CD4-positive, alpha-beta T cell treated with Interleukin-1 beta for 1 hour (primary cell): ENCODE measurements at regions not wholly inside any gene's neighbourhood (a gene's known extent, or its start where the extent isn't known, plus 50 kb on each side); places are given as distances from the start of the nearest gene placed in this dataset.
"Not testable (repeated sequence)": the region's sequence is repeated elsewhere in the genome, so short reads cannot be mapped to it uniquely, and the experiment has no call there.

Source experiments
- DNase-seq, 2 donors: peaks; one replicate each; pipeline ENCODE4 v3.0.0-alpha.2; 2020 to 2022

DNA sequence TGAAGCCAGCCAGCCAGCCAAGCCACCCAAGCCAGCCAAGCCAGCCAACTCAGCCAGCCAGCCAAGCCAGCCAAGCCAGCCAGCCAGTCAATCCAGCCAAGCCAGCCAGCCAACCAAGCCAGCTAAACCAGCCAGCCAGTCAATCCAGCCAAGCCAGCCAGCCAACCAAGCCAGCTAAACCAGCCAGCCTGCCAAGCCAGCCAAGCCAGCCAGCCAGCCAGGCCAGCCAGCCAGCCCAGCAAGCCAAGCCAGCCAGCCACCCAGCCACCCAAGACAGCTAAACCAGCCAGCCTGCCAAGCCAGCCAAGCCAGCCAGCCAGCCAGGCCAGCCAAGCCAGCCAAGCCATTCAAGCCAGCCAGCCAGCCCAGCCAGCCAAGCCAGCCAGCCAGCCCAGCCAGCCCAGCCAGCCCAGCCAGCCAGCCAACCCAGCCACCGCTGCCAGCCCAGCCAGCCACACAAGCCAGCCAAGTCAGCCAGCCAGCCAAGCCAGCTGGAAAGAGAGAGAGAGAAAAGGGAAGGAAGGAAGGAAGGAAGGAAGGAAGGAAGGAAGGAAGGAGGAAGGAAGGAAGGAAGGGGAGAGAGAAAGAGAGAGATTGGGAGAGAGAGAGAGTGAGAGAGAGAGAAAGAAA lies 1606.8 kb downstream of the RPIA start:
- DNase-seq: not testable (repeated sequence)

DNA sequence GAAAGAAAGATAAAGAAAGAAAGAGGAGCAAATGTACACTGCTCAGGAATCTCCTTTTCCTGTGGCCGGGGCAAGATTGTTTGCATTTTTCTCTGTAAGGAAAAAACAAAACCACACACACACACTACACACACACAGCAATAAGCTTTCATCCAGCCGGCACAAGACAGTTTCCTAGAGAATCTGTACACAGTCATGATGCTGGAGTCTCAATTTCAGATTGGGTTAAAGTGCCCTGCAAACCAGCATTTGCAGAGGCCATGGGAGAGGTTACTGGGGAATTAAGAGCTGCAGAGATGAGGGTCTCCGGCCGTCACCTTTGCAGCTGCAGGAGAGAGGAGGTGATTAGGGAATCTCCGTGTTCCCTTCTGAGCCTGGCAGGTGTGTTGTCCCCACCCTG lies 1607.5 kb downstream of the RPIA start:
- DNase-seq: not testable (repeated sequence)

DNA sequence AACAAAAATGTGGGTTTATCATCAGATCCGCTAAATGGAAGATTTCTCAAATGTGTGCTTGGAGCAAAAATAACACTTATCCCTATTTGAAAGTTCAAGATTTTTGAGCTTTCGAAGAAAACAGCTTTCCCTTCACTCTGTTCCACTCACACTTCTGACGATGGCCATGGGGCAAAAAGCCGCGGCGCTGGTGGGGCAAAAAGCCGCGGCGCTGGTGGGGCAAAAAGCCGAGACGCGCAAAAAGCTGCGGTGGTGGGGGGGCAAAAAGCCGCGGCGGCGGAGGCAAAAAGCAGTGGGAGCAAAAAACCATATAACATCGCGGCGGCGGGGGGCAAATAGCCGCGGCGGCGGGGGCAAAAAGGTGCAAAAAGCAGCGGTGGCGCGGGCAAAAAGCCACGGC lies 1631.5 kb downstream of the RPIA start:
- not testable (repeated sequence) for DNase-seq

GRCh38 chr2:90323612-90324558 lies 1632.4 kb downstream of the RPIA start:
- not testable (repeated sequence) for DNase-seq

- DNase-seq: not testable (repeated sequence)
Measured at GRCh38 chr2:90324672-90325071, 1633.2 kb downstream of the RPIA start.

DNA sequence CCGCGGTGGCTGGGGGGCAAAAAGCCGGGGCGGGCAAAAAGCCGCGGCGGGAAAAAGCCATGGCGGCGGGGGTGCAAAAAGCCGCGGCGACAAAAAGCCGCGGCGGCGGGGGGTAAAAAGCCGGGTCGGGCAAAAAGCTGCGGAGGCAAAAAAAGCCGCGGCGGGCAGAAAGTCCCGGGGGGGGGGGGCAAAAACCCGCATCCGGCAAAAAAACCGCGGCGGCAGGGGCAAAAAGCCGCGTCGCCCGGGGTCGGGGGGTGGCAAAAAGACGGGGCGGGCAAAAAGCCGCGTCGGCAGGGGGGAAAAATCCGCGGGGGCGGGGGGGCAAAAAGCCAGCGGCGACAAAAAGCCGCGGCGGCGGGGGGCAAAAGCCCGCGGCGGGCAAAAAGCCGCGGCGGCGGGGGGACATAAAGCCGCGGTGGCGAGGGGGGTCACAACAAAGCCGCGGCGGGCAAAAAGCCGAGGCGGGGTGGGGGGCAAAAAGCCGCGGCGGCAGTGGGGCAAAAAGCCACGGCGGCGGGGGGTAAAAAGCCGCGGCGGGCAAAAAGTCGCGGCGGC lies 1634.4 kb downstream of the RPIA start:
- not testable (repeated sequence) for DNase-seq

- DNase-seq: not testable (repeated sequence)
Measured at GRCh38 chr2:90355546-90355945, 1664.1 kb downstream of the RPIA start.

GRCh38 chr2:90359344-90359743 lies 1667.9 kb downstream of the RPIA start:
- not testable (repeated sequence) for DNase-seq

- not testable (repeated sequence) for DNase-seq
Measured at GRCh38 chr2:90359887-90360730, 1668.6 kb downstream of the RPIA start.

DNA sequence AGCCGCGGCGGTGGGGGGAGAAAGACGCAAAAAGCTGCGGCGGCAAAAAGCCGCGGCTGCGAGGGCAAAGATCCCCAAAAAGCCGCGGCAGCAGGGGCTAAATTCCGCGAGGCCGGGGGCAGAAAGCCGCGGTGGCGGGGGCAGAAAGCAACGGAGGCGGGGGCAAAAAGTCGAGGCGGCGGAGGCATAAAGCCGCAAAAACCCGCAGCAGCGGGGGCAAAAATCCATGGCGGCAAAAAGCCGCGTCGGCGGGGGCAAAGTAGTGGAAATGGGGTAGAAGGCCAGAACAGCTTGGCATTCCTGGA lies 1669.2 kb downstream of the RPIA start:
- not testable (repeated sequence) for DNase-seq
